ENCODE measurements at regions not wholly inside any gene's neighbourhood (a gene's known extent, or its start where the extent isn't known, plus 50 kb on each side); places are given as distances from the start of the nearest gene placed in this dataset.

GRCh38 chr10:65142641-65143435 lies 1621.6 kb downstream of the REEP3 start:
- TF ChIP-seq CREB5 (CRISPR knock-in tag; IDR thresholded peaks at IDR 0.05; ENCODE audit: low read depth) (no peak), ARNTL (CRISPR knock-in tag; IDR thresholded peaks at IDR 0.05; ENCODE audit: borderline replicate concordance, low read depth) (no peak), OSR1 (CRISPR knock-in tag; IDR thresholded peaks at IDR 0.05) (no peak)
- ATAC-seq: no peak

GRCh38 chr10:65143723-65144122 lies 1622.5 kb downstream of the REEP3 start:
- ATAC-seq: no peak
- TF ChIP-seq, protein P1, sequence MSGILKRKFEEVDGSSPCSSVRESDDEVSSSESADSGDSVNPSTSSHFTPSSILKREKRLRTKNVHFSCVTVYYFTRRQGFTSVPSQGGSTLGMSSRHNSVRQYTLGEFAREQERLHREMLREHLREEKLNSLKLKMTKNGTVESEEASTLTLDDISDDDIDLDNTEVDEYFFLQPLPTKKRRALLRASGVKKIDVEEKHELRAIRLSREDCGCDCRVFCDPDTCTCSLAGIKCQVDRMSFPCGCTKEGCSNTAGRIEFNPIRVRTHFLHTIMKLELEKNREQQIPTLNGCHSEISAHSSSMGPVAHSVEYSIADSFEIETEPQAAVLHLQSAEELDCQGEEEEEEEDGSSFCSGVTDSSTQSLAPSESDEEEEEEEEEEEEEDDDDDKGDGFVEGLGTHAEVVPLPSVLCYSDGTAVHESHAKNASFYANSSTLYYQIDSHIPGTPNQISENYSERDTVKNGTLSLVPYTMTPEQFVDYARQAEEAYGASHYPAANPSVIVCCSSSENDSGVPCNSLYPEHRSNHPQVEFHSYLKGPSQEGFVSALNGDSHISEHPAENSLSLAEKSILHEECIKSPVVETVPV (CRISPR knock-in tag; IDR thresholded peaks at IDR 0.05): no peak
- no peak for TF ChIP-seq GLIS3 (CRISPR knock-in tag; IDR thresholded peaks at IDR 0.05)
- TF ChIP-seq ZC3H10 (CRISPR knock-in tag; IDR thresholded peaks at IDR 0.05): no peak
- TF ChIP-seq, protein P2, sequence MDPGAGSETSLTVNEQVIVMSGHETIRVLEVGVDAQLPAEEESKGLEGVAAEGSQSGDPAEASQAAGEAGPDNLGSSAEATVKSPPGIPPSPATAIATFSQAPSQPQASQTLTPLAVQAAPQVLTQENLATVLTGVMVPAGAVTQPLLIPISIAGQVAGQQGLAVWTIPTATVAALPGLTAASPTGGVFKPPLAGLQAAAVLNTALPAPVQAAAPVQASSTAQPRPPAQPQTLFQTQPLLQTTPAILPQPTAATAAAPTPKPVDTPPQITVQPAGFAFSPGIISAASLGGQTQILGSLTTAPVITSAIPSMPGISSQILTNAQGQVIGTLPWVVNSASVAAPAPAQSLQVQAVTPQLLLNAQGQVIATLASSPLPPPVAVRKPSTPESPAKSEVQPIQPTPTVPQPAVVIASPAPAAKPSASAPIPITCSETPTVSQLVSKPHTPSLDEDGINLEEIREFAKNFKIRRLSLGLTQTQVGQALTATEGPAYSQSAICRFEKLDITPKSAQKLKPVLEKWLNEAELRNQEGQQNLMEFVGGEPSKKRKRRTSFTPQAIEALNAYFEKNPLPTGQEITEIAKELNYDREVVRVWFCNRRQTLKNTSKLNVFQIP (CRISPR knock-in tag; IDR thresholded peaks at IDR 0.05; ENCODE audit: borderline replicate concordance, low read depth): no peak
- no peak for TF ChIP-seq BACH2 (CRISPR knock-in tag; IDR thresholded peaks at IDR 0.05; ENCODE audit: borderline replicate concordance)
- TF ChIP-seq PATZ1 (CRISPR knock-in tag; IDR thresholded peaks at IDR 0.05; ENCODE audit: borderline replicate concordance): no peak
- TF ChIP-seq ZFP30 (CRISPR knock-in tag; IDR thresholded peaks at IDR 0.05): no peak
- TF ChIP-seq ZNF565 (CRISPR knock-in tag; conservative IDR thresholded peaks at IDR 0.05; ENCODE audit: low read depth): no peak
- TF ChIP-seq TCF4 (CRISPR knock-in tag; IDR thresholded peaks at IDR 0.05; ENCODE audit: borderline replicate concordance): no peak
- no peak for TF ChIP-seq CREB5 (CRISPR knock-in tag; IDR thresholded peaks at IDR 0.05; ENCODE audit: low read depth)
- no peak for TF ChIP-seq TOX (CRISPR knock-in tag; IDR thresholded peaks at IDR 0.05; ENCODE audit: borderline replicate concordance)
- no peak for TF ChIP-seq ISL1 (CRISPR knock-in tag; IDR thresholded peaks at IDR 0.05)
- TF ChIP-seq, protein P3, sequence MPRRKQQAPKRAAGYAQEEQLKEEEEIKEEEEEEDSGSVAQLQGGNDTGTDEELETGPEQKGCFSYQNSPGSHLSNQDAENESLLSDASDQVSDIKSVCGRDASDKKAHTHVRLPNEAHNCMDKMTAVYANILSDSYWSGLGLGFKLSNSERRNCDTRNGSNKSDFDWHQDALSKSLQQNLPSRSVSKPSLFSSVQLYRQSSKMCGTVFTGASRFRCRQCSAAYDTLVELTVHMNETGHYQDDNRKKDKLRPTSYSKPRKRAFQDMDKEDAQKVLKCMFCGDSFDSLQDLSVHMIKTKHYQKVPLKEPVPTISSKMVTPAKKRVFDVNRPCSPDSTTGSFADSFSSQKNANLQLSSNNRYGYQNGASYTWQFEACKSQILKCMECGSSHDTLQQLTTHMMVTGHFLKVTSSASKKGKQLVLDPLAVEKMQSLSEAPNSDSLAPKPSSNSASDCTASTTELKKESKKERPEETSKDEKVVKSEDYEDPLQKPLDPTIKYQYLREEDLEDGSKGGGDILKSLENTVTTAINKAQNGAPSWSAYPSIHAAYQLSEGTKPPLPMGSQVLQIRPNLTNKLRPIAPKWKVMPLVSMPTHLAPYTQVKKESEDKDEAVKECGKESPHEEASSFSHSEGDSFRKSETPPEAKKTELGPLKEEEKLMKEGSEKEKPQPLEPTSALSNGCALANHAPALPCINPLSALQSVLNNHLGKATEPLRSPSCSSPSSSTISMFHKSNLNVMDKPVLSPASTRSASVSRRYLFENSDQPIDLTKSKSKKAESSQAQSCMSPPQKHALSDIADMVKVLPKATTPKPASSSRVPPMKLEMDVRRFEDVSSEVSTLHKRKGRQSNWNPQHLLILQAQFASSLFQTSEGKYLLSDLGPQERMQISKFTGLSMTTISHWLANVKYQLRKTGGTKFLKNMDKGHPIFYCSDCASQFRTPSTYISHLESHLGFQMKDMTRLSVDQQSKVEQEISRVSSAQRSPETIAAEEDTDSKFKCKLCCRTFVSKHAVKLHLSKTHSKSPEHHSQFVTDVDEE (CRISPR knock-in tag; IDR thresholded peaks at IDR 0.05): no peak
- no peak for TF ChIP-seq OSR1 (CRISPR knock-in tag; IDR thresholded peaks at IDR 0.05)
- TF ChIP-seq RARB (CRISPR knock-in tag; IDR thresholded peaks at IDR 0.05): no peak

GRCh38 chr10:65149878-65150277 lies 1628.7 kb downstream of the REEP3 start:
- no peak for ATAC-seq
- TF ChIP-seq, protein P3 (CRISPR knock-in tag; IDR thresholded peaks at IDR 0.05): no peak
- TF ChIP-seq ZNF565 (CRISPR knock-in tag; conservative IDR thresholded peaks at IDR 0.05; ENCODE audit: low read depth) (no peak), OSR1 (CRISPR knock-in tag; IDR thresholded peaks at IDR 0.05) (no peak), ZNF8 (CRISPR knock-in tag; IDR thresholded peaks at IDR 0.05) (no peak), ZFP30 (CRISPR knock-in tag; IDR thresholded peaks at IDR 0.05) (no peak), SNAI2 (CRISPR knock-in tag; IDR thresholded peaks at IDR 0.05) (no peak), PPARA (CRISPR knock-in tag; IDR thresholded peaks at IDR 0.05; ENCODE audit: borderline replicate concordance) (no peak), TOX (CRISPR knock-in tag; IDR thresholded peaks at IDR 0.05; ENCODE audit: borderline replicate concordance) (no peak), ESRRG (CRISPR knock-in tag; IDR thresholded peaks at IDR 0.05) (no peak), PATZ1 (CRISPR knock-in tag; IDR thresholded peaks at IDR 0.05; ENCODE audit: borderline replicate concordance) (no peak), ARNTL (CRISPR knock-in tag; IDR thresholded peaks at IDR 0.05; ENCODE audit: borderline replicate concordance, low read depth) (no peak), GLIS3 (CRISPR knock-in tag; IDR thresholded peaks at IDR 0.05) (no peak)
